ENCODE measurements at regions not wholly inside any gene's neighbourhood (a gene's known extent, or its start where the extent isn't known, plus 50 kb on each side); places are given as distances from the start of the nearest gene placed in this dataset.
A peak's percentile ranks its signal among the peaks of the same experiment; 100 is the strongest.
"Not testable (repeated sequence)": the region's sequence is repeated elsewhere in the genome, so short reads cannot be mapped to it uniquely, and the experiment has no call there.

DNA sequence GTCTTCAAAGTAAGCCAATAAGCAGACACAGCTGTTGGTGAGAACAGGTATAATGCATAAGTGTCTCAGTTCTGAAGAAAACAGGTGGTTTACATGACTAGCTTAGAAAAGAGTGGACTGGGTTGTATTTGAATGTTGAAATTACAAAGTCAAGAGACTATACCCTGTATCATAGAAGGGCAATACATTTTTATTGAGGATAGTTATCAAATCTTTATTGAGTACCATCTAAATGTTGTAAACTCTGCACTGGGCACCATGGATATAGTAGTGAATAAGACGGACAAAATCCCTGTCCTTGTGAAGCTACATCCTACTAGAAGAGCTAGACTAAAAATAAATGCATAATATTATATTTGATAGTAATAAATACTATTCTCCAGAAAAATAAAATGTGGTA, 88.5 kb upstream of the CDC42EP3 start:
- not testable (repeated sequence) for DNase-seq

DNA sequence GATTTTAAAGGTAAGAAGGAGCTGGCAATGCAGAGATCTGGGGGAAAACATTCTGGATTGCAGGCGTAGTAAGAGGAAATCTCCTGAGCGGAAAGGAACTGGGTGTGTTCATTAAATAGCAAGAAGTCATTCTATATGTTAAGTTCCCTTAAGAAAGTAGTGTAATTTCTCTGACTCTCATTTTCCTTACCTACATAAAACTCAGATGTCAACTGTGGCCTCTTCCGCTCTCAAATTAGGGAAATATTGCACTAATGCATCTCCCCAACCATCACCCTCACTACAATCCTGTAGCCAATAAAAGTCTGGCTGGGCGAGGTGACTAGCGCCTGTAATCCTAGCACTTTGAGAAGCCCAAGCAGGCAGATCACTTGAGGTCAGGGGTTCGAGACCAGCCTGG, 89.0 kb upstream of the CDC42EP3 start:
- no peak for DNase-seq

DNA sequence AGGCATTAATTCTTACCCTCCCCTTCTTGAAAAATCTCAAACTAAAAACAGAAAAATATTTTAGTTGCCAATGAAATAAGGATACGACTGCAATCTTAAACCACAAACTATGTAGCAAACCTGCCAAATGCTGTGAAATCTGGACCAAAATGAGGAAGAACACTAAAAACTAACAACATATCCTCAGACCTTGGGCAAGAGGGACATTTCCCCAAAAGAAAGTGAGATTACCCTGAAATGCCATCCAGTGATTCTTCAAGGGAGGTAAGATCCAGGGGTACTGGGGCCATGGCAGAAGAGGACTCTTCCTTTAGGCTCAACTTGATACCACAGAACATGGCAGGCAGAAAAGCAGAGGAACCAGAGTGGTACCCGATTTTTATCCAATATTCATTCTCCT, 90.8 kb upstream of the CDC42EP3 start:
- DNase-seq, result not testable (repeated sequence)

DNA sequence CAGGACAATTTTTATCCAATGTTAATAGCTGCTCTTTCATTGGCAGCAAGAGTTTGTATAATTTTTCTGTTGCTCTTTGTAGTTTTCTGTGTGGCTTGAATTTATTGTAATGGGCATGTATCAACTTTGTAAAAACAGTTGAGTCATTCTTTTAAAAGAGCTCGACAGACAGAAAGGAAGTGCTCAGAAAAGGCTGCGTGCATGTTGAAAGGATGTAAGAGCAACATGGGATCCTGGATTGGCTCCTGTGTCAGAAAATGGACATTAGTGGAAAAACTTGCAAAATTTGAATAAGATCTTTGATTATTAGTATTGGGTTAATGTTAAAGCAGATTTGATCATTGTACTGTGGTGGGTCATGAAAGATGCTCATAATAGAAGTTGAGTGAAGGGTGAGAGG, 93.3 kb upstream of the CDC42EP3 start:
- DNase-seq, result no peak

DNA sequence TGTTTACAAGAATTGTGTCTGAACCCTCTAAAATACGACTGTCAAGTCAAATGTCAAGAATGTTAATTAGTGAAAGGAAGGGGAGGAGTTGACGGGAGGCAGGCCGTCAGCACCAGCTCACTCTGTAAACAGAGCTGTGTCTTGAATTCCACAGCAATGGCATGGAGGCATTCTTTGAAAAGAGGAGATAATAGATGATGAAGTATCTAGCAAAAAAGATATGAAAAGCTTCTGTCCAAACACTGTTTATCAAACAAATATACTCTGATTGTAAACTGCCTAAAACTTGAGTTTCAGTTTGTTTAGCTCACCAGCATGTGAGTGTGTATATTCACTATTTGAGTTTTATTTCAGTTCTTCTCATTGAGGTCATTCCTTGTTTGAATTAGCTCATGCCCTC, 94.7 kb upstream of the CDC42EP3 start:
- DNase-seq, result no peak

DNA sequence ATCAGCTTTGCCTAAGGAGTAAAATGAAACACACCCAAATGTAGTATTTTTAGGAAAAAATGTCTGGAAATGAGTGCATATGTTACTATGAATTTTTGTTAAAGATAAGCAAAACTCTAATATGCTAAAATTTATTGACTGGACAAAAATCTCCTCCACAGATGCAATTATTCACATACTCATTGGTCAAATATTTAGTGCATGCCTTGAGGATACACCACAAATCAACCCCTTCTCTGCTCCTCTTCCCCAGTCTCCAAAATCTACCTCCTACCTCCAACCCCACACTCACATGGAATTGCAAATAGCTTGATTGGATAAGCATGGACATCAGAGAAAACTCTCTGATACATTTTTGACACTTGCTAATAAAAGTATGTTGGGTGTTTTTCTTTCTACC, 95.6 kb upstream of the CDC42EP3 start:
- no peak for DNase-seq

DNA sequence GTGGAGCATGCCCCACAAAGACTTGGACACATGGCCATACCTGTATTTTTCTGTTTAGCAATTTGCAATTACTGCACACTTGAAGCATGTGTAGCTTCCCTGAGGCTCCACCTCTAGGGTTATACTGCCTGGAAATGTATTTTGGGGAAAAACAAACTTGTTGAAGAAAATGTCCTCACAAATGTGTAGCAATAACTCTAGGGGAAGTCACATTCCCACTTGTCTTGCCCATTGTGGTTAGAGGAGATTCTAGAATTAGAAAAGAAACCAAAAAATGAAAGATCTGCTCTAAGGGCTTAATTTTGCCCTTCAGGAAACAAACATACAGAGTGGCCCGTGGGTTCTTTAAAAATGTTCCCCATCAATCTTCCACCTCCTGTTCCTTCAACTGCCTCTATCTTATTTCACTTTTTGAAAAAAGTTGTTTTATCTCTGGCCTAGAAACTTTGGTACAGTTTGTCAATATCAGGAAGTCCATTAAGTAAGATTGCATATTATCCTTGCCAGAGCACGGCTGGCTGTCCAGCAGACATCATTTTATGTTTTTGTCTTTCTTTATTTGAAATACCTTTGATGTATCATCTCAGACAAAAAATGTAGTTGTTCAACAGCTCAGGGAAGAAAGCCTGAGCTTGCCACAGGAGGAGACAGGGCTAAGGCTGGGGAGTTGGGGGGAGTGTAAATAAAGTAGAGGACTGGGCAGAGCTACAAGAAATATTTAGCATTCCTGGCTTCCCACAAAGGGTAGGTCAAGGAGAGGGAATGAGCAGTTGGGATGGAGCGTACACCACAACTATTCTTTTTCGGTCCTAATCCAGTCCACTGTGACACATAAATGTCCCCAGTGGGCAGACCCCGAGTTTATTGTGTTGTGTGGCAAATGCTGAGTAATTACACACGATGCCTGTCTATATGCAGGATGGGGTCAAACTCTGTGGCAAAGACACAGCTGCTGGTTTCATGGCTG, 96.8 kb upstream of the CDC42EP3 start:
- no peak for DNase-seq

DNA sequence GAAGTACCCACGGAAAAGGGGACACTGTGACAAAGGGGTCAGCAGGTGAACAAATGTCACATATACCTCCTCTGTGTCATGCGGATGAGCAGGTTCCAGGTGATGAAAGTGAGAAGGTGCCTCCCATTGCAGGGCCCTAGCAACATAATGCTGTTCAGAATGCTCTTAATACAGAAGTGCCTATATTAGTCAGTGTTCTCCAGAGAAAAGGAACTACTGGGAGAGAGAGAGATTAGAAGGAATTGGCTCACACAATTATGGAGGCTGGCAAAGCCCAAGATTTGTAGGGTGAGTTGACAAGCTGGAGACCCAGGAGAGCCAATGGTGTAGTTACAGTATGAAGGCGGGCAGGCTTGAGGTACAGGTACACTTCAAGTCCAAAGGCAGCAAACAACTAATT, 98.1 kb upstream of the CDC42EP3 start:
- no peak for DNase-seq

DNA sequence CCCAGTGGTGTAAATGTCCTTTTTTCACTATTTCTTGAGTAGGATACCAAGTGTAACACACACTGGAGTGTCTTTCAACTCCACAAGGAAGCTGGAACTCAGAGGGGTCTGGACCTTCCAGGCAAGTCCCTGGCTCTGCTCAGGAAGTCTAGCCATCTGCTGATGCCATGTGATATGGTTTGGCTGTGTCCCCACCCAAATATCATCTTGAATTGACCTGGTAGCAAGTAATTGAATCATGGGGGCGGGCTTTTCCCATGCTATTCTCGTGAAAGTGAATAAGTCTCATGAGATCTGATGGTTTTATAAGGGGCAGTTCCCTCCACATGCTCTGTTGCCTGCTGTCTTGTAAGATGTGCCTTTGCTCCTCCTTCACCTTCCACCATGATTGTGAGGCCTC, 99.4 kb upstream of the CDC42EP3 start:
- no peak for DNase-seq

DNA sequence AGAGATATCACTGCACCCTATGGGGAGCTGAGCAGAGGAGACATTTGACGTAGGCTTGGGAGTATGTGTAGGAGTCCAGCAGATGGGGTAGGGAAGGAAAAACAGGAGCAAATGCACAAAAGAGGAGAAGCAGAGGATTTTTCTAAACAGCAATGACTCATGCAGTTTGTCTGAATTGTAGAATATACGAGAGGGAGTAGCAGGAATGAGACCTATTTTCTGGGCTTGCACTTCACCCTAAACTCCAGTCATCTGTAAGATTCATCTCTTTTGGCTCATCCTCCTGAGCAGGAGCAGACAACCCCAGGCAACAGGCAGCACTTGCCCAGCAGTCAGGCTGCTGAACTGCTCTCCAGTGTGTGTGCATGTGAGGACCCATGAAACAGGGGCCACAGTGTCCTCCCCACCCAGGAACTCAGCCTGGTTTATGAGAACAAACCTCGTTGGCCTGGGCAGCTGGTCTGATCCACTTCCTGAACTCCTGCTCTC, 100.2 kb upstream of the CDC42EP3 start:
- DNase-seq, result no peak

DNA sequence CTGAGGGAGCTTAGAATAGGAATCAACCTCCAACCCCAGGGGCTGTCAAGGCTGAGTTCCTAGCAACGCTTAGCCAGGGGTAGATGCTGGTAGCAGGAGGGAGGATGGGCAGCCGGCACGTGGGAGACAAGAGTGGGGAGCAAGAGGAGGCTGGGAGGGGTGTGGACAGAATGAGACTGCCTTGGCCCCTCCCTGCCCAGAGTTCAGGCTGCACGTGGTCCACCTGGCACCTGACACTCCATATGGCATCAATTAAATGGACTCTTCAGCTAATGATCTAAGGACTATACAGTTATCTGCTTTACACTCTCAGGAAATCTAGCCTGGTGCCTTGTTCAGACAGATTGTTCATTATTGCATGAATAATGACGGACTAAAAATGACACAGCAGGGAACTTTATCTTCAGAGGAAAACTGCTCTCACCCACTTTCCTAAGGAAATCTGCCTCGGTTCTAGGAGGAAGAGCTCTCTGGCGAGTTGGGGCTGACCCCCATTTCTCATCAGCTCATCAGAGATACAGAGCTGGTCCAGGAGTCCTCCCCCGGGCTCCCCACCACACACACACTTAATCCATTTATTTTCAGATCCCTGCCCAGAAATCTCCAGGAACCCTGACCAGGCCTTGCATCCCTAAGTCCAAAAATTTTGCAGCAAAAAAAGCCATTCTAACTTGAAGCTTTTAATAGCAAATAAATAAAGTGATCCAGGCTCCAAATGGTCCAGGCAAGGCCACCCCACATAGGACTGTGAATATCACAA, 102.1 kb upstream of the CDC42EP3 start:
- no peak for DNase-seq

DNA sequence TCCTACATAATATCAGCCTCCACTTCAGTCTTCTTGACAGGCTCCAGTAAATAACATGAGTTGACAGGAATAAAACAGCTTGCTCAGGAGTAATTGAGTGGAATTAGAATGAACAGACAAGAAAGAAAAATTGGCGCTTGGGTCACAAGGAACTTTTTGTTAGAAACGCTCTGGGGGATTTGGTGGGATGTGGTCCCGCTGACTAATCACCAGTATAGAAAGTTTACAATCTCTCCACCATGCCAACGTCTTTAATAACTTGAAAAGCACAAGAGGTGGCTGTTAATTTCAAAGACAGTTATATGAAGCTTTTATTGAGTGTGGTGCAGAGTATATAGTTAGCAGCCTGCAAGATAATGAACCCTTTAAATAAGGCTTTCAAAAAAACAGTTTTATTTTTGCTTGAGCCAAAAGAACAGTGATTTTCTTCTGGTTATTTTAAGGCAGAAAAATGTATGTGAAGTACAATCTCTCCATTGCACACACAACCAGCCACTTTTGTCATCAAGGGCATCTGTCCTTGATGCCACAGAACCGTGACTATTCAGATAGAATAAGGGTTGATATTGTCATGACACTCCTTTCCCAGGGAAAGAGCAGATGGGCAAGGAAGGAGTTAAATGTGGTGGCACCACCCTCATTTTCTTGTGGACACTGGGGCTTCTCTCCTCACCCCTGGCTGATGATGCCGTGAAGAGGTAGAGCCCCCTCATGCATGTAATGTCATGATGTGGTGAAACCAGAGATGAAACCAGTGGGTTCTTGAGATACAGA, 102.9 kb upstream of the CDC42EP3 start:
- not testable (repeated sequence) for DNase-seq

DNA sequence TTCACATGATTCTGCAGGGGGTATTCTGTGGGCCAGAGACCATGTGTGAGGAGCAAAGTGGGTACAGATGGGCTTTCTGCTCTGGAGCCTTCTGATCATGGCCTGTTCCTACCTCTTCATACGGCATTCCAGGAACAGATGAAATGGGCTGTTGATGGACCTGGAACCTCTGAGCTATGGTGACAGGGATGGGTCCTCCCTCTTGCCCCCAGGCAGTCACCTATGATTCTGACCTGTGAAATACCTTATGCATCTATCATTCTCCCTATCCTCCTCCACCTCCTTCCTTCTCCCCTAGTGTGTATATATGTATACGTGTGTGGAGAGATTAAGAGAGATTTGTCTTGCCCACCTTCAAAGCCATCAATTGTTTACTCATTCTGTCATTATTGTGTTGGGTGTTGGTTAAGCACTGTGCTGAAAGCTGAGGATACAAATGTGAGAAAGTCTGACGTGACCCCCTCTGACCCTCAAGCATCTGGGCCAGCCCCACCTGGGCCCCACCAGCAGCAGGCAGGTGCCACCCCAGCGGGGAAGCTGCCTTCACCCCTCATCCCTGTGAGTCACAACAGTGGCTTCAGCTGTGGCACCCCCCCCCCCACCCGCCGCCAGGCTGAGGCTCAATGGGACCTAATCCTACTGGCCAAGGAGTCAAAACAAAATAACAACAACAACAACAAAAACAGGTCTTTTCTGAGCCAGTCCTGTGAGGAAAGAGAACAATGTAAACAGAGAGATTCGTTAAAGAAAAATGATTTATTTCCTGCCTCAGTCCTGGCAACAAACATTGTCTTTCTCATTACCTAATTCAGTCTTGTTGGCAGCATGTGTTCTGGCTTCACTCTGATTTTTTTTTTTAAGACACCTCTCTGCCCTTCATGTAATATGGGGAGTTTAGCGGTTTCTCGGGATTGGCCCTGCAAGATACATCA, 103.8 kb upstream of the CDC42EP3 start:
- DNase-seq, result no peak

DNA sequence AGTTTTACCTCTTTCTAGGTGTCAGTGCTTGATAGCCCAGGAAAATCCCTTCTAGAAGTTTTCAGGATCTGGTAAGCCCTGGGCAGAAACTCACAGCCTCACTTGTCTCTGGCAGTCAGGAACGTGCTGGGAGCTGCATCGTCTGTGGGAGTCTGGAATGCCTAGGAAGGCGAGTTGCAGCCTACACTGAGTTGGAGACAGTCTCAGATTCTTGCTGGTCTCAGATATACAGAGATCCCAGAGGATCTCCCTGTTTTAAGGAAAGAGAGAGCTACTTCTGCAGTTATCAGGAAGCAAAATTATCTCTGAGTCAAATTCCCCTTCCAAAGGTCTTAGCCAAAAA, 104.4 kb upstream of the CDC42EP3 start:
- no peak for DNase-seq

DNA sequence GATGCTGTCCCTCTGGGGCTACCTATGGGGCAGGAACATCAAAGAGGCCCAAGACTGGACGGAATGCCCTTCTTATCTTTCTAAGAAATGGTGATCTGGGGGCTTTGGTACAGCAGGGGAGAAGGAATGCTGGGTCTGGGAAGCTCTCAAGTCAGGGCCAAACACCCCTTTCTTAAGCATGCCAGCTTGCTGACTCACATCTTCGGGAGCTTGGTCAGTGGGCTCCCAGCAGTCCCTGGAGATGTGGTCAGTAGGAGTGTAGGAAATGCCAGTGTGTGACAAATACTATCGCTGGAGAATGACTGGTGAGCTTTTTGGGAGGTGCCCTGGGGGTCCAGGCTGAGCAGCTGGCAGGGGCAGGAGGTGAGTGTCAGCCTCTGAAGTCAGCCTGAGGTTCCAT, 105.0 kb upstream of the CDC42EP3 start:
- no peak for DNase-seq

DNA sequence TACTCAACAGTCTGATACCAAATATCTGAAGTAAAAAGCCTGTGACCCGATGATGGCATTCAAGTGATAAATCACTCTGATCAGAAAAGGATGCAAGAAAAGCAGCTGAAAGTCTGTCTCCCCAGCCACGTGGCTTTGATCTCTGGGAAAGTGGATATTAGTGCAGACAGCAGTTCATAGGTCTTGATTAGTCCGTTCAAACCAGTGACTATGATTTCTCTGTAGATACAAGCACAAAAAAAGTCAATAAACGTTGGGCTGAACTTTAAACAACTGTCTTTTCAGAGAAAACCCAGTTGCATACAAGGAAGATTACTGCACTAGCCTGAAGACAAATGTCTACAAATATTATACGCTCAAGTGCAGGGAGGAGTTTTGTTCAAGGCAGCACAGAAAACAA, 107.7 kb upstream of the CDC42EP3 start:
- no peak for DNase-seq

DNA sequence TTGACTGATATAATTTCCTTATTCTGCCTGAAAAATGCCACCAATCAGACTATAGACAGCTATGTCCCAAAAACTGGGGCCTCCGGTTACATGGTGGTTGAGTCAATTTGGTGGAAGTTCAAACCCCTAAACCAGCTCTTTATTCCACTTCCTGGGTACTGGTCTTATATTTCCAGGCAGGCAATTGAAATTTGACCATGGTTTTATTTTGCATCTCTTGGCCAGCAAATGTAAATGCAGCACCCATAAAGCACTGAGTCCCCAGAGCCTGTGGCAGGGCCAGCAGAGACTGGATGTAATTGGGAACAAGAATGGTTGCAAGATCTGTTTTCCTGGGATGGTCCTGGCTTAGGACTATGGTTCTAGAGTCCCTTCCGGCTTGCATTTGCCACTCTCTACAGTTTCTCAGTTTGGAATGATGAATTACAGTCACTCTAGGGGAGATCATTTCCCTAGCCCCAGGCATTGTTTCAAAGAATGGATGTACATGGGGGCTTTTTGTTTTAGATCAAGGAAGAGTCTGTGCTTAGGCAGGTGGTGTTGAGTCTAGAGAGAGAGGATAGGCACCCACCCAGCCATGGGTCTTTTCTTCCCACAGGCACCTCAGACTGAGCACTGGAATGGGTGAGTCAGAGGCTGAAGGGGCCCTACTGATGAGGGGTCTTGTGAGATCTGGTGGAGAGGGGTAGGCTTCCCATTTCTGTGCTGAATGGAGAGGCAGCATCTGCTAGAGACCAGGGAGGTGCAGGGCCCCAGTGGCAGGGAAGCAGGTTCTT, 108.4 kb upstream of the CDC42EP3 start:
- DNase-seq, result no peak

DNA sequence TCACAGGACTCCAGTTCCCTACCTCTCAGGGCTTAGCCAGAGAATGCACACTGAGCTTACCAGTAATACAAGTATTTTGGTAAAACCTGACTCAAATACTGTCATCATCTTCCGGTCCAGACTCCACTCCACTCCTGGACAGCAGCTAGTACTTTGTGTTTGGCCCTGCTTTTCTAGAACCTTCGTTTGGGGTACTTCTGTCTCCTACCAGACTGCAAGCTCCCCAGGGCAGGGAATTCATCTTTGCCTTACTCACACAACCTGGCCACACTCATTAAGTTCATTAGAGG, 108.9 kb upstream of the CDC42EP3 start:
- no peak for DNase-seq

DNA sequence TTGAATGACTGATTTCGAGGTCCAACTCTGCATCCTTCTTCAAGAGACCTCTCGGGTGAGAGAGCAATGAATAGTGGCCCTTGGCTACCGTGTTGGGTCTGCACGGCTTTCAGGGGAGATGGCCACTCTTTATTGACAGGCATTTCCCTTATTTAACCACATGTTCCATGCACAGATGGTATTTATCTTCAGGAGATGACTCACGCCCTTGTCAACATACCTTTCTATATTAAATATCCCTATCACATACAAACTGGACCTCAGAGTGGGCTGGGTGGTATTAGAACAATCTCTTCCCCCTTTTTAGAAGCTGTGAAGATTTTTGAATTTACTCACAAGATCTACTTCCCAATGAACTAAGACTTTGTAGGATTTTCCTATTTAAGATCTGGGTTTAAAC, 109.6 kb upstream of the CDC42EP3 start:
- no peak for DNase-seq

DNA sequence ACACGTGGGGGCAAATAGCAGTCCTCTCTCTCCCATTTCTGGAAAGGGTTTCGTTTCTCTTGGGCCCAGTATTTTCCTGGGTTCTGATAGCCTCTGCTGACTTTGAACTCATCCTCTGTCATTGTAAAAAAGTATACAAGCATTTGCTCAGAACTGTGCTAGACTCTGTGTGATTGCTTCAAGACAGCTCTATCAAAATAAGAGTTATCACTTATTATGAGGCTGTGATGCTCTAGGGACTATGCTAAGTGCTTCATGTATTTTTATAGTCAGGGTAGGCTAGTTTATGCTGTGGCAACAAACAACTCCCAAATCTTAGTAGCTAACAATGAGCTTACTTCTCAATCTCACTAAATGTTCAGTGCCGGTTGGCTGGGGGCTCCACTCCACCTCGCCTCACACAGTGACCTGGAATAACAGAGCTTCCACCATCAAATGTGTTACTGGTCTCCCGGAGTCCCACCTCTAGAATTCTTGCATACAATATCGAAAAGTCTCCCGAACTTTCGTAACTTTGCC, 110.8 kb upstream of the CDC42EP3 start:
- no peak for DNase-seq

DNA sequence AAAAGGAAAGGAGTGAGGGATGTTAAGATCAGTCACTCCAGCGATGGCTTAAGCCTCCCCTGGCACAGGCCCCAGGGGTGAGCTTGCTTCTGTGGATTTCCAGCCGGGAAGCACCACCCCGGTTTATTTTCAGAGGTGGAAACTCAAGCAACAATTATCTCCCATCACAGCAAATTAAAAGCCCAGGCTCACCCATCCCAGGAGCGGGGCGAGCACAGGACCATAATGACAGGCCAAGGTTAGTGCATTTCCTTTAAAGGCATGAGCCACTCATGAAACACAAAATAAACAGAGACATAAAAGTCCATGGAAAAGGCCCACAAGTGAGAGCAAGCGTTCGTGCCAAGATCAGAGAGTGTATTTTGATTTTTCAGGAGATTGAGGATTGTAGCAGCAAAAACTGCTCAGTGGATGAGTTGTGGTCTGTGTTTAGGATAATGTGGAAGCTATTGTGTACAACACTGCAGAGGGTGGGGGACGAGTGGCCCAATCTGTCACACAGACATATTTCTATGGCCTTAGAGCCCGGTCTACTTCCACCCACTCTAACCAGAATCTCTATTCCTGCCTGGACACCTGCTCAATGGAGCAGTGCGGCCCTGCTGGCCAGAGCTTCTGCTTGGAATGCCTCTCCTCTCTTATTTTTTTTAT, 111.4 kb upstream of the CDC42EP3 start:
- DNase-seq, result peak; percentile 83
